Hepatocyte (in vitro differentiated cells): ENCODE measurements at regions not wholly inside any gene's neighbourhood (a gene's known extent, or its start where the extent isn't known, plus 50 kb on each side); places are given as distances from the start of the nearest gene placed in this dataset.

ENCODE experiments used
- EZH2 ChIP-seq: fragments of 200-600 bp; sonication (generic); IDR thresholded peaks from 2 replicates; pipeline ENCODE4 v1.6.1; 2016; ENCODE audit warnings: antibody characterized with exemption, mild to moderate bottlenecking, borderline replicate concordance
- TF ChIP-seq, protein P1 (sequence below): fragments of 200-600 bp; sonication (generic); IDR thresholded peaks from 2 replicates; pipeline ENCODE4 v1.5.1; 2016; ENCODE audit warnings: antibody characterized with exemption, mild to moderate bottlenecking; ENCODE audit not compliant: poor library complexity

DNA sequence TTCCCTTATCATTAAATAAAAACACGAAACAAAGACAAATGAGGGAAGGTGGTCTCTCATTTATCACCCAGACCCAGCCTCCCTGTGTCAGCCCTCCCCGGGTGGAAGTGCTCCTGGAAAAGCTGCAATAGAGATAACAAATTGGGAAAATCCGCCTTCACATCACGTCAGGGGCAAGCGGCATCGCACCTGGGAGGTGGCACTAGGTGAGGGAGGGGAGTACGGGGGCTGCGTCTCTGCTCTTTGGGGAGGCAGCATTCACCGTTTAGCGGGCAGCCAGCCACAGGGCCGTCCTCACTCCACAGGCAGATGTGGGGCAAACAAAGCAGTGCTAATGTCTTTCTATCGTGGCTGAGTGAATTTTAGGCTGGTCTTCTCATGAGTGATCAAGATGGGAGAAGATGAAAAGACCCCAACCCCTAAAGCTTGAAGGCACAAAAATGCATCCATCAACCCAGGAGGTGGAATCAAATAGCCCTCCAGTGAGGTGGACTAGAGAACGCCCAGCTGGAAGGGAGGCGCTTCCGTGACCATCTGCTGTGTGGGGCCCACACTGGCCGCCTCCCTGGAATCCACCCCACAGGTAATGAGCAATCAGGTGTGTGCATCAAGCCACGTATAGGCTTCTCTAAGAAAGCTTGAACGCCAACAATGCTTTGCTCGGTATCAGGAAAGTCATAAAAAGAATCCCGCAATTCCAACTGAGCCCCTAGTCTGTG is 629.5 kb downstream of the BRD1 start:
- TF ChIP-seq, protein P1, sequence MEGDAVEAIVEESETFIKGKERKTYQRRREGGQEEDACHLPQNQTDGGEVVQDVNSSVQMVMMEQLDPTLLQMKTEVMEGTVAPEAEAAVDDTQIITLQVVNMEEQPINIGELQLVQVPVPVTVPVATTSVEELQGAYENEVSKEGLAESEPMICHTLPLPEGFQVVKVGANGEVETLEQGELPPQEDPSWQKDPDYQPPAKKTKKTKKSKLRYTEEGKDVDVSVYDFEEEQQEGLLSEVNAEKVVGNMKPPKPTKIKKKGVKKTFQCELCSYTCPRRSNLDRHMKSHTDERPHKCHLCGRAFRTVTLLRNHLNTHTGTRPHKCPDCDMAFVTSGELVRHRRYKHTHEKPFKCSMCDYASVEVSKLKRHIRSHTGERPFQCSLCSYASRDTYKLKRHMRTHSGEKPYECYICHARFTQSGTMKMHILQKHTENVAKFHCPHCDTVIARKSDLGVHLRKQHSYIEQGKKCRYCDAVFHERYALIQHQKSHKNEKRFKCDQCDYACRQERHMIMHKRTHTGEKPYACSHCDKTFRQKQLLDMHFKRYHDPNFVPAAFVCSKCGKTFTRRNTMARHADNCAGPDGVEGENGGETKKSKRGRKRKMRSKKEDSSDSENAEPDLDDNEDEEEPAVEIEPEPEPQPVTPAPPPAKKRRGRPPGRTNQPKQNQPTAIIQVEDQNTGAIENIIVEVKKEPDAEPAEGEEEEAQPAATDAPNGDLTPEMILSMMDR: no peak
- TF ChIP-seq EZH2: no peak
